ENCODE measurements at regions not wholly inside any gene's neighbourhood (a gene's known extent, or its start where the extent isn't known, plus 50 kb on each side); places are given as distances from the start of the nearest gene placed in this dataset.

GRCh38 chr6:159525445-159526025, 167.5 kb downstream of the SOD2 start:
- Histone ChIP-seq H2AFZ (ENCODE audit: low read length) (no peak overlapping the region), H3K36me3 (ENCODE audit: insufficient read depth, low read length) (no peaks in the 10 kb centered on the region)
- TF ChIP-seq EZH2 (IDR thresholded peaks at IDR 0.05; ENCODE audit: borderline replicate concordance, low read length): no peak
- no peak for TF ChIP-seq CTCF (IDR thresholded peaks at IDR 0.05; ENCODE audit: low read length)

GRCh38 chr6:159522877-159523547, 170.0 kb downstream of the SOD2 start:
- no peaks in the 10 kb centered on the region for H3K9me2 ChIP-seq (ENCODE audit: low read depth, low read length)
- H3K79me2 ChIP-seq (ENCODE audit: insufficient read depth, low read length): no peaks in the 10 kb centered on the region
- no peaks in the 10 kb centered on the region for H3F3A ChIP-seq (ENCODE audit: insufficient read depth, low read length)
- no peaks in the 10 kb centered on the region for H3K4me1 ChIP-seq (ENCODE audit: insufficient read depth, low read length, severe bottlenecking)
- H3K36me3 ChIP-seq (ENCODE audit: insufficient read depth, low read length): no peaks in the 10 kb centered on the region
- no peak for TF ChIP-seq CTCF (IDR thresholded peaks at IDR 0.05; ENCODE audit: low read length)
- TF ChIP-seq EZH2 (IDR thresholded peaks at IDR 0.05; ENCODE audit: borderline replicate concordance, low read length): no peak
- no peaks in the 10 kb centered on the region for H3K9me3 ChIP-seq (ENCODE audit: low read length)
- H3K27me3 ChIP-seq (ENCODE audit: insufficient read depth, low read length): no peaks in the 10 kb centered on the region
- H3K9ac ChIP-seq (ENCODE audit: low read length): no peak overlapping the region
- no peaks in the 10 kb centered on the region for H4K20me1 ChIP-seq (ENCODE audit: insufficient read depth, low read length)
- H2AFZ ChIP-seq (ENCODE audit: low read length): no peak overlapping the region
- H3K4me2 ChIP-seq (ENCODE audit: low read length): no peak overlapping the region
- H3K4me3 ChIP-seq (ENCODE audit: low read depth, low read length, poor library complexity, severe bottlenecking): no peak overlapping the region
- H3K27ac ChIP-seq (ENCODE audit: low read depth, low read length, poor library complexity, severe bottlenecking): no peak overlapping the region

More at GRCh38 chr6:159525445-159526025, 167.5 kb downstream of the SOD2 start:
- Histone ChIP-seq H3K27ac (ENCODE audit: low read depth, low read length, poor library complexity, severe bottlenecking) (no peak overlapping the region), H3K9me3 (ENCODE audit: low read length) (no peaks in the 10 kb centered on the region), H3K9me2 (ENCODE audit: low read depth, low read length) (no peaks in the 10 kb centered on the region), H3K4me2 (ENCODE audit: low read length) (no peak overlapping the region), H3K4me1 (ENCODE audit: insufficient read depth, low read length, severe bottlenecking) (no peaks in the 10 kb centered on the region), H3K9ac (ENCODE audit: low read length) (no peak overlapping the region), H3F3A (ENCODE audit: insufficient read depth, low read length) (no peaks in the 10 kb centered on the region), H3K4me3 (ENCODE audit: low read depth, low read length, poor library complexity, severe bottlenecking) (no peak overlapping the region), H3K79me2 (ENCODE audit: insufficient read depth, low read length) (no peaks in the 10 kb centered on the region), H3K27me3 (ENCODE audit: insufficient read depth, low read length) (no peaks in the 10 kb centered on the region), H4K20me1 (ENCODE audit: insufficient read depth, low read length) (no peaks in the 10 kb centered on the region)

- Histone ChIP-seq H3K4me2 (ENCODE audit: low read length) (no peak overlapping the region), H3F3A (ENCODE audit: insufficient read depth, low read length) (no peaks in the 10 kb centered on the region), H3K9me2 (ENCODE audit: low read depth, low read length) (no peaks in the 10 kb centered on the region), H2AFZ (ENCODE audit: low read length) (no peak overlapping the region), H3K36me3 (ENCODE audit: insufficient read depth, low read length) (no peaks in the 10 kb centered on the region), H3K27ac (ENCODE audit: low read depth, low read length, poor library complexity, severe bottlenecking) (no peak overlapping the region), H3K79me2 (ENCODE audit: insufficient read depth, low read length) (no peaks in the 10 kb centered on the region), H3K4me1 (ENCODE audit: insufficient read depth, low read length, severe bottlenecking) (no peaks in the 10 kb centered on the region), H3K4me3 (ENCODE audit: low read depth, low read length, poor library complexity, severe bottlenecking) (no peak overlapping the region), H3K9me3 (ENCODE audit: low read length) (no peaks in the 10 kb centered on the region), H4K20me1 (ENCODE audit: insufficient read depth, low read length) (no peaks in the 10 kb centered on the region), H3K27me3 (ENCODE audit: insufficient read depth, low read length) (no peaks in the 10 kb centered on the region), H3K9ac (ENCODE audit: low read length) (no peak overlapping the region)
- no peak for TF ChIP-seq CTCF (IDR thresholded peaks at IDR 0.05; ENCODE audit: low read length)
- no peak for TF ChIP-seq EZH2 (IDR thresholded peaks at IDR 0.05; ENCODE audit: borderline replicate concordance, low read length)
Measured at GRCh38 chr6:159521962-159522361, 171.1 kb downstream of the SOD2 start.
